Tibial nerve (tissue), 4 donors: ENCODE measurements at regions not wholly inside any gene's neighbourhood (a gene's known extent, or its start where the extent isn't known, plus 50 kb on each side); places are given as distances from the start of the nearest gene placed in this dataset.

Experiments used
- DNase-seq, 2 donors: peaks; one replicate each; pipeline ENCODE4 v3.0.0-alpha.2; 2019; ENCODE audit warnings: low spot score in 2 of 2
- H3K27ac ChIP-seq, 4 donors: fragments of 200-600 bp; sonication (generic) in 3 of 4; one replicate each; pipeline ENCODE4 v1.5.1; 2017 to 2019; ENCODE audit warnings: mild to moderate bottlenecking in 1 of 4
- H3K27me3 ChIP-seq, 2 donors: fragments of 200-600 bp; sonication (generic) in 1 of 2; one replicate each; pipeline versions ENCODE4 v1.5.1 to v1.6.0; 2017 to 2019
- H3K36me3 ChIP-seq, 3 donors: fragments of 200-600 bp; sonication (generic); one replicate each; pipeline ENCODE4 v1.5.1; 2018 to 2019
- H3K4me1 ChIP-seq, 4 donors: fragments of 200-600 bp; sonication (generic) in 3 of 4; one replicate each; pipeline ENCODE4 v1.5.1; 2017 to 2019
- H3K4me3 ChIP-seq, 4 donors: fragments of 200-600 bp; sonication (generic) in 3 of 4; one replicate each; pipeline ENCODE4 v1.5.1; 2017 to 2019; ENCODE audit warnings: mild to moderate bottlenecking in 1 of 4, moderate library complexity in 1 of 4
- H3K9me3 ChIP-seq, 4 donors: fragments of 200-600 bp; sonication (generic) in 3 of 4; one replicate each; pipeline ENCODE4 v1.5.1; 2017 to 2019
- EP300 ChIP-seq, 2 donors: sonication (generic); formaldehyde crosslinking; IDR thresholded peaks; one replicate each; pipeline ENCODE4 v1.6.1; 2017; ENCODE audit warnings: antibody characterized with exemption in 2 of 2, mild to moderate bottlenecking in 1 of 2
- POLR2A ChIP-seq, 2 donors: fragments of 450-650 bp; IDR thresholded peaks; one replicate each; pipeline ENCODE4 v1.6.1; 2017; ENCODE audit warnings: antibody characterized with exemption in 2 of 2, mild to moderate bottlenecking in 2 of 2, moderate library complexity in 2 of 2
- WGBS, 2 donors: methylation state at CpG; one replicate each; pipeline ENCODE4 v1.1.5; 2018; 5-methylcytosine and 5-hydroxymethylcytosine counted together
- TF ChIP-seq, protein P1 (sequence below), 5 experiments: fragments of 200-600 bp in 3 of 5; fragments of 450-650 bp in 2 of 5; sonication (generic) in 3 of 5; IDR thresholded peaks; one replicate each; pipeline ENCODE4 v1.5.1; 2016 to 2019; ENCODE audit warnings: antibody characterized with exemption in 5 of 5, mild to moderate bottlenecking in 3 of 5, moderate library complexity in 2 of 5

- Histone ChIP-seq H3K27me3 (no peaks in the 10 kb centered on the region), H3K36me3 (no peaks in the 10 kb centered on the region), H3K27ac (no peak overlapping the region), H3K4me3 (no peak overlapping the region), H3K4me1 (no peaks in the 10 kb centered on the region), H3K9me3 (no peaks in the 10 kb centered on the region)
- 89 to 92% methylated on average over 11 of the region's 11 CpGs for WGBS, 2 donors
- TF ChIP-seq POLR2A (IDR thresholded peaks at IDR 0.05) (no peak), EP300 (IDR thresholded peaks at IDR 0.05) (no peak)
- TF ChIP-seq, protein P1, sequence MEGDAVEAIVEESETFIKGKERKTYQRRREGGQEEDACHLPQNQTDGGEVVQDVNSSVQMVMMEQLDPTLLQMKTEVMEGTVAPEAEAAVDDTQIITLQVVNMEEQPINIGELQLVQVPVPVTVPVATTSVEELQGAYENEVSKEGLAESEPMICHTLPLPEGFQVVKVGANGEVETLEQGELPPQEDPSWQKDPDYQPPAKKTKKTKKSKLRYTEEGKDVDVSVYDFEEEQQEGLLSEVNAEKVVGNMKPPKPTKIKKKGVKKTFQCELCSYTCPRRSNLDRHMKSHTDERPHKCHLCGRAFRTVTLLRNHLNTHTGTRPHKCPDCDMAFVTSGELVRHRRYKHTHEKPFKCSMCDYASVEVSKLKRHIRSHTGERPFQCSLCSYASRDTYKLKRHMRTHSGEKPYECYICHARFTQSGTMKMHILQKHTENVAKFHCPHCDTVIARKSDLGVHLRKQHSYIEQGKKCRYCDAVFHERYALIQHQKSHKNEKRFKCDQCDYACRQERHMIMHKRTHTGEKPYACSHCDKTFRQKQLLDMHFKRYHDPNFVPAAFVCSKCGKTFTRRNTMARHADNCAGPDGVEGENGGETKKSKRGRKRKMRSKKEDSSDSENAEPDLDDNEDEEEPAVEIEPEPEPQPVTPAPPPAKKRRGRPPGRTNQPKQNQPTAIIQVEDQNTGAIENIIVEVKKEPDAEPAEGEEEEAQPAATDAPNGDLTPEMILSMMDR (IDR thresholded peaks at IDR 0.05): no peak
- DNase-seq: no peak
These were observed 291.0 kb upstream of the SULF2 start for GRCh38 chr20:48076247-48076646.

DNA sequence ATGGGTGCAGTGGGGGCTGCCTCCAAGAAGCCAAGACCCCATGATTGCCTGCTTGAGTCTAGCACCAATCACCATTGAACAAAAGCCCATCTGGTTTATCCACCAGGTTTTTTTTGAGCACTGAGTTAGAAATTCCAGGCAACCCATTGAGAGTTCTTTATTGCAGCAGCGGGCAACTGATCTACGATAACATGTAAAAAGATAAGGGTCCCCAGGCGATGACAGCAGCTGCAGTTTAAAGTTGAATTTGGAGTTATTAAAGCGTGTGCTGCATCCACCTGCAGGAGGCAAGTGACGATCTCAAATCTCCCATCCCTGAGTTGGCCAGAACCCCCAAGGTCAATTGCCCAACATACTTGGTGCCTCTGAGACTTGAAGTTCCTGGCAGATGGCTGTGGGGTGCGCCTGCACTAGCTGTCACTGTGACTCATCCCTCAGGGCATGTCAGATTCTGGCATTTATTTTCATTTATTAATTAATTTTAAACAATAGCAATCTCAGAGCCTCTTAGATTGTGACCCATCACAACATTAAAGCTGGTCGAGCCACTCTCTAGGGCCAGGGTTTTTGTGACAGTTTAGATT lies 290.4 kb upstream of the SULF2 start:
- H3K27me3 ChIP-seq: no peaks in the 10 kb centered on the region
- H3K27ac ChIP-seq: no peak overlapping the region
- H3K36me3 ChIP-seq: no peaks in the 10 kb centered on the region
- H3K4me1 ChIP-seq: no peaks in the 10 kb centered on the region
- no peak overlapping the region for H3K4me3 ChIP-seq
- no peak for TF ChIP-seq EP300 (IDR thresholded peaks at IDR 0.05)
- TF ChIP-seq, protein P1 (IDR thresholded peaks at IDR 0.05): no peak
- TF ChIP-seq POLR2A (IDR thresholded peaks at IDR 0.05): no peak
- no peaks in the 10 kb centered on the region for H3K9me3 ChIP-seq
- DNase-seq: no peak
- WGBS, 2 donors: 75 to 82% methylated on average over 7 of the region's 7 CpGs

- TF ChIP-seq, protein P1 (IDR thresholded peaks at IDR 0.05): no peak
- TF ChIP-seq EP300 (IDR thresholded peaks at IDR 0.05): no peak
- no peak for TF ChIP-seq POLR2A (IDR thresholded peaks at IDR 0.05)
- Histone ChIP-seq H3K27me3 (no peaks in the 10 kb centered on the region), H3K4me3 (no peak overlapping the region), H3K27ac (no peak overlapping the region), H3K4me1 (no peaks in the 10 kb centered on the region), H3K9me3 (no peaks in the 10 kb centered on the region), H3K36me3 (no peaks in the 10 kb centered on the region)
- WGBS, 2 donors: 57 to 63% methylated on average over 5 of the region's 5 CpGs
- peak in 1 of 2 donors; percentile 17 for DNase-seq
These were observed 285.8 kb upstream of the SULF2 start for GRCh38 chr20:48070991-48071652.

DNA sequence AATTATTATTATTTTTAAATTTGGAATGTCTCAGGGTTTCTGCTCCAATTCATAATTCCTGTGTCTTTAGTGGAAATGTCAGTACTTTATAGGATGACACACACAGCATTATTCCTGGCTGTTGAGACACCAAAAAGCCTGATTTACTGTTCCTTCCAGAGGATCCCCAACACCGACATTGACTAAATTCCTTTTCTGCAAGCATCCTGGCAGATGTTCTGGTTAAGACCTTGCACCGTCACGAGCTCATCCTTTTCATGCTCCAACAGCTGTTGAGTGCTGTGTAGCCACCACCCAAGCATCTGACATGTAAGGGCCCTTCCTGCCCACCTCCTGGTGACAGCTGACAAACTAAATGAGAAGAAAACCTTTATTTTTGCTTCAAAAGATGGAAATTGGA lies 284.3 kb upstream of the SULF2 start:
- WGBS, 2 donors: 69 to 75% methylated on average over 3 of the region's 3 CpGs
- Histone ChIP-seq H3K4me1 (no peaks in the 10 kb centered on the region), H3K9me3 (no peaks in the 10 kb centered on the region), H3K4me3 (no peak overlapping the region), H3K27me3 (no peaks in the 10 kb centered on the region), H3K36me3 (no peaks in the 10 kb centered on the region), H3K27ac (no peak overlapping the region)
- TF ChIP-seq, protein P1 (IDR thresholded peaks at IDR 0.05): no peak
- no peak for TF ChIP-seq POLR2A (IDR thresholded peaks at IDR 0.05)
- TF ChIP-seq EP300 (IDR thresholded peaks at IDR 0.05): no peak
- DNase-seq: no peak

- H3K4me1 ChIP-seq: no peaks in the 10 kb centered on the region
- H3K4me3 ChIP-seq: no peak overlapping the region
- DNase-seq: no peak
- no peaks in the 10 kb centered on the region for H3K9me3 ChIP-seq
- no peaks in the 10 kb centered on the region for H3K27me3 ChIP-seq
- H3K27ac ChIP-seq: no peak overlapping the region
- TF ChIP-seq, protein P1 (IDR thresholded peaks at IDR 0.05): no peak
- TF ChIP-seq EP300 (IDR thresholded peaks at IDR 0.05) (no peak), POLR2A (IDR thresholded peaks at IDR 0.05) (no peak)
- H3K36me3 ChIP-seq: no peaks in the 10 kb centered on the region
- 81 to 94% methylated on average over 3 of the region's 3 CpGs for WGBS, 2 donors
These were observed 281.6 kb upstream of the SULF2 start for GRCh38 chr20:48066851-48067250.
